Heart right ventricle (tissue), 16 donors: ENCODE measurements at regions not wholly inside any gene's neighbourhood (a gene's known extent, or its start where the extent isn't known, plus 50 kb on each side); places are given as distances from the start of the nearest gene placed in this dataset.

ENCODE experiments used
- ATAC-seq, 8 donors: fragments of 200-7000 bp; cut with Tn5 transposase; one replicate each; pipeline ENCODE4 v1.9.1; 2020; ENCODE audit warnings: mild to moderate bottlenecking in 8 of 8, moderate library complexity in 8 of 8, moderate number of reproducible peaks in 1 of 8
- DNase-seq, 2 donors: peaks; one replicate each; pipeline ENCODE4 v3.0.0-alpha.2; 2020
- H3K27ac ChIP-seq, 10 donors: fragments of 200-600 bp; sonication (generic) in 2 of 10; one replicate each; pipeline versions ENCODE4 v1.5.0 to v1.8.0; 2020 to 2022; ENCODE audit warnings: mild to moderate bottlenecking in 3 of 10
- H3K27me3 ChIP-seq, 7 donors: fragments of 200-600 bp; one replicate each; pipeline ENCODE4 v1.8.0; 2021 to 2022; ENCODE audit warnings: mild to moderate bottlenecking in 2 of 7
- H3K36me3 ChIP-seq, 9 donors: fragments of 200-600 bp; sonication (generic) in 1 of 9; one replicate each; pipeline versions ENCODE4 v1.5.0 to v1.8.0; 2020 to 2022; ENCODE audit warnings: mild to moderate bottlenecking in 2 of 9
- H3K4me1 ChIP-seq, 9 donors: fragments of 200-600 bp; sonication (generic) in 1 of 9; one replicate each; pipeline versions ENCODE4 v1.5.0 to v1.8.0; 2020 to 2022; ENCODE audit warnings: mild to moderate bottlenecking in 4 of 9
- H3K4me3 ChIP-seq, 10 donors: fragments of 200-600 bp; sonication (generic) in 2 of 10; one replicate each; pipeline versions ENCODE4 v1.5.0 to v1.8.0; 2020 to 2022; ENCODE audit warnings: mild to moderate bottlenecking in 7 of 10, moderate library complexity in 2 of 10
- H3K9me3 ChIP-seq, 11 donors: fragments of 200-600 bp in 10 of 11; sonication (generic) in 2 of 11; one replicate each; pipeline versions ENCODE4 v1.5.0 to v1.8.0; 2013 to 2022; ENCODE audit warnings: mild to moderate bottlenecking in 2 of 11, control low read depth in 1 of 11, moderate library complexity in 1 of 11
- WGBS, 2 donors: extraction: QIAGEN DNeasy Blood & Tissue Kit; methylation state at CpG; one replicate each; pipeline ENCODE4 v1.1.7; 2013; ENCODE audit warnings: inconsistent platforms in 1 of 2; 5-methylcytosine and 5-hydroxymethylcytosine counted together
- intact Hi-C, 10 donors: fragments of 100-400 bp; cut with DNase I; formaldehyde crosslinking; loops; one replicate each; pipeline versions ENCODE4 v1.11.1 to v1.14.2; 2022
- TF ChIP-seq, protein P1 (sequence below), 9 donors: fragments of 200-600 bp; sonication (generic) in 2 of 9; IDR thresholded peaks; one replicate each; pipeline versions ENCODE4 v1.5.0 to v1.8.0; 2021 to 2022; ENCODE audit warnings: antibody characterized with exemption in 9 of 9, mild to moderate bottlenecking in 5 of 9, moderate library complexity in 1 of 9
- donor health status: Arrhythmogenic right ventricular cardiomyopathy.
- donor health status: ischemic (EF 13 %, LVEDD 7.1; RV severe dilation, severe dysfunction).
- donor health status: healthy with polysubstance abuse.
- donor health status: DM: no; HTN: yes; CAD: no.
- donor health status: DM: no; HTN: no; CAD: no.
- donor health status: ischemic (EF 25% LVEDD 6.9; RV normal size, moderate dysfunction).
- donor health status: ischemic (EF 25% LVEDD 5.7; RV mildly dilated, moderate dysfunction).
- donor health status: healthy.
- donor health status: DM: yes; HTN: yes; CAD: no.
- donor health status: Ischemic cardiomyopathy.
- donor health status: ischemic (EF 35%, LVEDD 5.7; RV mildly dilated, moderate dysfunction).
- donor health status: nonischemic (EF 11% LVEDD 7.7; RV severe dilation, severe dysfunction).
- donor health status: DM: yes; HTN: yes; CAD: no.
- donor health status: PGD.
- donor health status: ischemic (EF 29% LVEDD 5.4; RV normal size, mild dysfunction).
- donor health status: nonischemic (EF 23%, LVEDD 6.1; RV moderate dilation, normal function).

DNA sequence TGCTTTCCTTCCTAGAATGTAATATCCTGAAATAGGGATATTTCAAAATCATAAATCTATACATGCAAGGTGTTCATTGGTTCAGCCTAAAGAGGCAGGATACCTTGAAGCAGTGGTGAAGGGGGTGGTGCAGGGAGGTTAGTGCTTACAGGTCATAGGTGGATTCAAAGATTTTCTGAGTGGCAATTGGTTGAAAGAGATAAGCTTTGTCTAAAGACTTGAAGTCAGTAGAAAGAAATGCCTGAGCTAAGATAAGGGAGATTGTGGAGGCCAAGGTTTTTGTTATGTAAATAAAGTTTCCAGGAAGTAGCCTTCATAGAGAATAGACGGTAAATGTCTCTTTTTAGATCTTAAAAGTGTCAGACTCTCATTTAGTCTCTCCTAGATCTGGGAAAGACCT is 741.2 kb upstream of the ZWINT start:
- no peak overlapping the region for H3K4me3 ChIP-seq
- no peak for DNase-seq
- intact Hi-C loops = no loop called here
- no peaks in the 10 kb centered on the region for H3K36me3 ChIP-seq
- H3K9me3 ChIP-seq = peaks cover 0 to 4% (median 0%) of the 10 kb centered on the region in 11 donors
- TF ChIP-seq, protein P1, sequence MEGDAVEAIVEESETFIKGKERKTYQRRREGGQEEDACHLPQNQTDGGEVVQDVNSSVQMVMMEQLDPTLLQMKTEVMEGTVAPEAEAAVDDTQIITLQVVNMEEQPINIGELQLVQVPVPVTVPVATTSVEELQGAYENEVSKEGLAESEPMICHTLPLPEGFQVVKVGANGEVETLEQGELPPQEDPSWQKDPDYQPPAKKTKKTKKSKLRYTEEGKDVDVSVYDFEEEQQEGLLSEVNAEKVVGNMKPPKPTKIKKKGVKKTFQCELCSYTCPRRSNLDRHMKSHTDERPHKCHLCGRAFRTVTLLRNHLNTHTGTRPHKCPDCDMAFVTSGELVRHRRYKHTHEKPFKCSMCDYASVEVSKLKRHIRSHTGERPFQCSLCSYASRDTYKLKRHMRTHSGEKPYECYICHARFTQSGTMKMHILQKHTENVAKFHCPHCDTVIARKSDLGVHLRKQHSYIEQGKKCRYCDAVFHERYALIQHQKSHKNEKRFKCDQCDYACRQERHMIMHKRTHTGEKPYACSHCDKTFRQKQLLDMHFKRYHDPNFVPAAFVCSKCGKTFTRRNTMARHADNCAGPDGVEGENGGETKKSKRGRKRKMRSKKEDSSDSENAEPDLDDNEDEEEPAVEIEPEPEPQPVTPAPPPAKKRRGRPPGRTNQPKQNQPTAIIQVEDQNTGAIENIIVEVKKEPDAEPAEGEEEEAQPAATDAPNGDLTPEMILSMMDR (IDR thresholded peaks at IDR 0.05) = no peak
- H3K27me3 ChIP-seq = no peaks in the 10 kb centered on the region
- H3K27ac ChIP-seq = no peak overlapping the region
- ATAC-seq = no peak
- H3K4me1 ChIP-seq = no peaks in the 10 kb centered on the region
- 26 to 29% methylated on average over 1 of the region's 1 CpG for WGBS, 2 donors

- intact Hi-C loops = no loop called here
- Histone ChIP-seq H3K4me1 (no peaks in the 10 kb centered on the region), H3K4me3 (no peak overlapping the region), H3K36me3 (no peaks in the 10 kb centered on the region), H3K27ac (no peak overlapping the region), H3K9me3 (peaks cover 0 to 24% (median 0%) of the 10 kb centered on the region in 11 donors), H3K27me3 (no peaks in the 10 kb centered on the region)
- TF ChIP-seq, protein P1 (IDR thresholded peaks at IDR 0.05) = no peak
- 74 to 84% methylated on average over 2 of the region's 2 CpGs for WGBS, 2 donors
- DNase-seq (no peak), ATAC-seq (no peak)
Measured at GRCh38 chr10:57098146-57098545, 737.1 kb upstream of the ZWINT start.

- intact Hi-C loops = no loop called here
- H3K9me3 ChIP-seq = peaks cover 0 to 24% (median 0%) of the 10 kb centered on the region in 11 donors
- TF ChIP-seq, protein P1 (IDR thresholded peaks at IDR 0.05) = no peak
- H3K4me1 ChIP-seq = no peaks in the 10 kb centered on the region
- H3K27ac ChIP-seq = no peak overlapping the region
- no peaks in the 10 kb centered on the region for H3K36me3 ChIP-seq
- ATAC-seq = no peak
- WGBS, 2 donors = 94 to 95% methylated on average over 3 of the region's 3 CpGs
- no peaks in the 10 kb centered on the region for H3K27me3 ChIP-seq
- DNase-seq = no peak
- H3K4me3 ChIP-seq = no peak overlapping the region
Measured at GRCh38 chr10:57096044-57096443, 735.0 kb upstream of the ZWINT start.

DNA sequence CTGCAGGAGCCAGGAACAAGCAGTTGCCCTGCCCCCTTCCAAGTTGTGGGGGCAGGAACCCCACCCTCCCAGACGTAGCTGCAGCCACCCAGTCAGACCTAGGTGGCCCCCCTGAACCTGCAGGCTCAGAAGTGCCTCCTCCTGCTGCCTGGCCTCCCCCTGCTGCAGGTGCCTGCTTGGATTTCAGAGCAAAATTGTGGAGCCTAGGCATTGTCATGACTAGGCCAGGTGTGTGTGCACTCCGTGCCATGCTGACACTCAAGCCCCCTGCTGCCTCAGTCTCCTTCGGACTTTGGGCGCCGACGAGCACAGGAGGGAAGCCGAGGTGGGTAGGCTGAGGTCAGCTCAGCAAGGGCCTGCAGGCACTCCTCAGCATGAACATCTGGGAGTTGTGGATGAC is 733.9 kb upstream of the ZWINT start:
- 76 to 88% methylated on average over 7 of the region's 7 CpGs for WGBS, 2 donors
- TF ChIP-seq, protein P1 (IDR thresholded peaks at IDR 0.05) = no peak
- no peaks in the 10 kb centered on the region for H3K27me3 ChIP-seq
- H3K4me3 ChIP-seq = no peak overlapping the region
- ATAC-seq = no peak
- peaks cover 0 to 24% (median 0%) of the 10 kb centered on the region in 11 donors for H3K9me3 ChIP-seq
- no peak for DNase-seq
- no peaks in the 10 kb centered on the region for H3K36me3 ChIP-seq
- H3K27ac ChIP-seq = no peak overlapping the region
- intact Hi-C loops = no loop called here
- no peaks in the 10 kb centered on the region for H3K4me1 ChIP-seq

GRCh38 chr10:57094083-57094482 is 733.0 kb upstream of the ZWINT start:
- Histone ChIP-seq H3K36me3 (no peaks in the 10 kb centered on the region), H3K27me3 (no peaks in the 10 kb centered on the region), H3K4me3 (no peak overlapping the region), H3K4me1 (no peaks in the 10 kb centered on the region), H3K9me3 (peaks cover 0 to 24% (median 0%) of the 10 kb centered on the region in 11 donors), H3K27ac (no peak overlapping the region)
- no peak for DNase-seq
- TF ChIP-seq, protein P1 (IDR thresholded peaks at IDR 0.05) = no peak
- intact Hi-C loops = no loop called here
- ATAC-seq = no peak
